ENCODE measurements at regions not wholly inside any gene's neighbourhood (a gene's known extent, or its start where the extent isn't known, plus 50 kb on each side); places are given as distances from the start of the nearest gene placed in this dataset.

DNA sequence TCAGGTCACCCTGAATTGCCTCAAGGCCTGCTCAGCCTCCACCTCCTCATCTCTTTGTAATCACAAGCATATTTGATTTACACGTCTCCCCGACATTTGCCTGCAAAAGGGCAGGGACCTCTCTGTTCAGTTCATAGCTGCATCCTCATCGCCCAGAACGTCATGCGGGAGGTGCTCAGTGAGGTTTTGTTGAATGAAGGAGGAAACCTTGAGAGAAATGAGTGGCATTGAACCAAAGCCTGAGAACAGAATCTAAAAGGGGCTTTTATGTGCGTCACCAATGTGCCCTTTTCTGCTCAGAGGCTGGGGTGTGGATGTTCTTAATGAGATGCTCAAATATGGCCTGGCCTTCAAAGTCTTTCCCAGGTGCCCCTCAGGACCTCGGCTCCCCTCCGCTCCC lies 50.0 kb upstream of the LHX5 start:
- DNase-seq (ENCODE audit: low read depth, low spot score) = no peak

Data from astrocyte of the hippocampus (primary cell).